Colonic mucosa (tissue), 4 donors: ENCODE measurements at regions not wholly inside any gene's neighbourhood (a gene's known extent, or its start where the extent isn't known, plus 50 kb on each side); places are given as distances from the start of the nearest gene placed in this dataset.

ENCODE experiments used
- DNase-seq: peaks from one replicate; pipeline ENCODE4 v3.0.0-alpha.2; 2020
- H3K27ac ChIP-seq: fragments of 200-600 bp; one replicate; pipeline ENCODE4 v1.8.0; 2021
- H3K27me3 ChIP-seq: fragments of 200-600 bp; one replicate; pipeline ENCODE4 v1.8.0; 2021
- H3K36me3 ChIP-seq: fragments of 200-600 bp; one replicate; pipeline ENCODE4 v1.8.0; 2021
- H3K4me1 ChIP-seq: fragments of 200-600 bp; one replicate; pipeline ENCODE4 v1.8.0; 2021; ENCODE audit warnings: mild to moderate bottlenecking
- H3K4me3 ChIP-seq: fragments of 200-600 bp; one replicate; pipeline ENCODE4 v1.8.0; 2021
- H3K9ac ChIP-seq, 2 donors: one replicate each; pipeline ENCODE4 v1.7.0; 2013; ENCODE audit warnings: control low read depth in 2 of 2, low read depth in 2 of 2, low read length in 2 of 2
- H3K9me3 ChIP-seq: fragments of 200-600 bp; one replicate; pipeline ENCODE4 v1.8.0; 2021
- CTCF ChIP-seq: fragments of 200-600 bp; IDR thresholded peaks from one replicate; pipeline ENCODE4 v1.8.0; 2022; ENCODE audit warnings: antibody characterized with exemption, mild to moderate bottlenecking
- intact Hi-C: fragments of 100-400 bp; cut with DNase I; formaldehyde crosslinking; loops from one replicate; pipeline ENCODE4 v1.14.1; 2022
- donor health status: healthy.
- donor health status: DM: no; HTN: no; CAD: no.
- donor health status: DM: no; HTN: no; CAD: no.

GRCh38 chr15:29873264-29873663 is 51.0 kb upstream of the TJP1 start:
- H3K27ac ChIP-seq = no peak overlapping the region
- intact Hi-C loops = no loop called here
- no peaks in the 10 kb centered on the region for H3K27me3 ChIP-seq
- no peaks in the 10 kb centered on the region for H3K9me3 ChIP-seq
- H3K4me3 ChIP-seq = no peak overlapping the region
- no peaks in the 10 kb centered on the region for H3K4me1 ChIP-seq
- DNase-seq = no peak
- no peak overlapping the region for H3K9ac ChIP-seq
- no peaks in the 10 kb centered on the region for H3K36me3 ChIP-seq
- TF ChIP-seq CTCF = no peak

- H3K27ac ChIP-seq = no peak overlapping the region
- H3K9me3 ChIP-seq = no peaks in the 10 kb centered on the region
- no peak overlapping the region for H3K9ac ChIP-seq
- intact Hi-C loops = no loop called here
- no peak overlapping the region for H3K4me3 ChIP-seq
- H3K36me3 ChIP-seq = no peaks in the 10 kb centered on the region
- no peaks in the 10 kb centered on the region for H3K4me1 ChIP-seq
- H3K27me3 ChIP-seq = no peaks in the 10 kb centered on the region
- TF ChIP-seq CTCF = no peak
- DNase-seq = no peak
Observed at GRCh38 chr15:29872716-29873115, 50.4 kb upstream of the TJP1 start.
